Stomach smooth muscle (tissue), 2 donors: ENCODE measurements at regions not wholly inside any gene's neighbourhood (a gene's known extent, or its start where the extent isn't known, plus 50 kb on each side); places are given as distances from the start of the nearest gene placed in this dataset.

ENCODE experiments used
- H3K27ac ChIP-seq: one replicate; pipeline ENCODE4 v1.7.0; 2013; ENCODE audit warnings: mild to moderate bottlenecking, low read length, inconsistent platforms
- H3K27me3 ChIP-seq, 2 donors: one replicate each; pipeline ENCODE4 v1.7.0; 2013; ENCODE audit warnings: low read length in 2 of 2; ENCODE audit not compliant: insufficient read depth in 2 of 2, control insufficient read depth in 1 of 2
- H3K36me3 ChIP-seq, 2 donors: one replicate each; pipeline ENCODE4 v1.7.0; 2013; ENCODE audit warnings: low read length in 2 of 2; ENCODE audit not compliant: control insufficient read depth in 2 of 2, insufficient read depth in 2 of 2
- H3K4me1 ChIP-seq: one replicate; pipeline ENCODE4 v1.7.0; 2013; ENCODE audit warnings: low read length; ENCODE audit not compliant: control insufficient read depth, insufficient read depth
- H3K4me3 ChIP-seq, 2 donors: one replicate each; pipeline ENCODE4 v1.7.0; 2013; ENCODE audit warnings: low read length in 2 of 2
- H3K9ac ChIP-seq, 2 donors: one replicate each; pipeline ENCODE4 v1.7.0; 2013; ENCODE audit warnings: low read length in 2 of 2, mild to moderate bottlenecking in 1 of 2
- H3K9me3 ChIP-seq, 2 donors: one replicate each; pipeline ENCODE4 v1.7.0; 2013; ENCODE audit warnings: low read length in 2 of 2; ENCODE audit not compliant: control insufficient read depth in 2 of 2
- donor health status: healthy.
- donor health status: Pancreatic carcinoma.

DNA sequence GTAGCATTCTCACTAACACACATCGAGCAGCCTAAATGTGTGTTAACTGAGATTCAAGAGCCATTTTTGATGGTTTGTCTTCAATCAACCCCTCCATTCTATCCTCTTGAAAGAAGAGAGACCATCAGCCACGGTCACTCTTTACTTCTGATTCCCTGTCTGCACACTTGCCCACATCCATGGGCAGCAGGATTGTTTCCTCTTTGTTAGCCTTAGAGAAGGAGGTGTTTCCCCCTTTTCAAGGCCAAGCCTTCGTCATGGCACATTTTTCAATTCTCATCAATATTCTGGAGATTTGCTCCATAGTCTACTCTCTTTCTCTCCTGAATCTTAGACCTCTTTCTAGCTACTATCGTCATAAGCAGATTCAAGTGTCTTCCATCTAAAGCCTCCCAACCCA is 522.4 kb upstream of the NAALADL2 start:
- no peak overlapping the region for H3K27ac ChIP-seq
- H3K27me3 ChIP-seq = no peaks in the 10 kb centered on the region

DNA sequence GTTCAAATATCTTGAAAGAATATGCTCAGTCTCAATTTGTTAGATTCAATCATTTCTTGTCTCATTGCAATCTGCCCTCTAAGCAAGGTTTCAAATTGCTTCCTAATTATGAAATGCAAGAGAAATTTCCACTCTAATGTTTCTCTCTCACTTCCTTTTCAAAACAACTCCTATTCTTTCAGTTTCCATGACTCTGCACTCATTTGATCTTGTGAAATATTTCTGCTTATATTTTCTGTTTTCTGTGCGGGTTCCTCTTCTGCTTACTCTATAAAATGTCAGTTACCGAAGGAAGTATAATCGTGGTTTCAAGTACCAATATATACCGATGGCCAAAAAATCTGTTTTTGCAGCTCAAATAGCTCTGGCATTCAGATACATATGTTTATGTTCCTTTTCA is 521.9 kb upstream of the NAALADL2 start:
- Histone ChIP-seq H3K27ac (no peak overlapping the region), H3K4me1 (no peaks in the 10 kb centered on the region), H3K27me3 (no peaks in the 10 kb centered on the region), H3K9me3 (no peaks in the 10 kb centered on the region), H3K4me3 (no peak overlapping the region), H3K9ac (no peak overlapping the region), H3K36me3 (no peaks in the 10 kb centered on the region)

More for the DNA sequence above, 522.4 kb upstream of the NAALADL2 start:
- Histone ChIP-seq H3K9ac (no peak overlapping the region), H3K4me3 (no peak overlapping the region), H3K36me3 (no peaks in the 10 kb centered on the region), H3K9me3 (no peaks in the 10 kb centered on the region), H3K4me1 (no peaks in the 10 kb centered on the region)

DNA sequence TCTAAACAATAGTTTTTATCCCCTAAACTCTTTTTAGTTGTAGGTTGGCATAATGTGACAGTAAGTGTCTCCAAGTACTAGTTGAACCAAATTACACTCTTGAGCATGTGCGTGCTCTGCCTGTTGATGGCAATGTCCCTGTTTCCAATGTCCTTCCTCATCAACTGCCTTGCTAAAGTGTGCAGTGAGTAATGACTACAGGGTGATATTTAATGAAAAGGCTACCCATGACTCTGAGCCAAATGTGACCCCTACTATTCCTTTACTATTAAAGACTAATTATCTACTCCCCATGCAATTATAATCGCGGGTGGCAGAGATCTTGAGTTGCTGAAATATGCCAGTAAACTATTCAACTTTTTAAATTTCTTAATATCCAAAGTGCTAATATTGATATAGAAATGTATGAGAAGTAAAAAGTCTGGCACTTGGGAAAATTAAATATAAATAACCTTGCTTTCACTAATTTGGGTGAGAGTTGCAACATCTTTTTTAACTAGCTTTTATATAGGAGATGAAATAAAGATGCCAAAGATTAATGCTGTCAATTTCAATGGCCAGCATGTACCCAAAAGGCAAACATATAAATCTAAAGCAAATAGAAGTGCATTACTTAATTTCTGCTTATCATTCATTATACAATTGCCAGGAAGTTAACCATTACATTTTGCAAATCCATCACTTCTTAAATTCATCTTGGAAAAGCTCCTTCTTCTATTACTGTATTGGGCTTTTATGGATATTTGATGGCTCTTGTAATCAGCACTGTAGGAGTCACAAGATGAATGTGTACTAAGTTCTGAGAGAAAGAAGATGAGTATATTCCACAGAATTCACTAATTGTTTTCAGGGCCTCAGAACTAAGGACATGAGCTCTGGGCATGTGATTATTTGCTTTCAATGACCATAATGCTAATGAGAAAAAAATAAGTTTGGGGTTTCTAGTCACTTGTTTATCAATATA is 518.2 kb upstream of the NAALADL2 start:
- Histone ChIP-seq H3K27me3 (no peaks in the 10 kb centered on the region), H3K36me3 (no peaks in the 10 kb centered on the region), H3K4me3 (no peak overlapping the region), H3K4me1 (no peaks in the 10 kb centered on the region), H3K27ac (no peak overlapping the region), H3K9me3 (no peaks in the 10 kb centered on the region), H3K9ac (no peak overlapping the region)

DNA sequence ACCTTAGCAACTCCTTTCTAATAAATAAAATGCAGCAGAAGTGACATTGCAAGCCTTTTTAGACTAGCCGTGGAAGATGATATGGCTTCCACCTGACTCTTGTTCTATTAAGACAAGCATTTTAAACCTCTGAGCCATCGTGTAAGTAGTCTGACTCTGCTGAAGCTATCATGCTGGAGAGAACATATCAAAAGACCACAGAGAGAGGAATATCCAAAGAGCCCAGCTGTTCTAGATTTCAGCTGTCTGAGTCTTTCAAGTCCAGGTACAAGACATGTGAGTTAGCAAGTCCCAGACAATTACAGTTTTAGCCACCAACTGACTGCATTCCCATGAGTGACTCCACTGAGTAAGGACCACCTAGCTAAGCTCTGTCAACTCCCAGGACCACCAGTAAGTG is 517.0 kb upstream of the NAALADL2 start:
- no peaks in the 10 kb centered on the region for H3K4me1 ChIP-seq
- no peak overlapping the region for H3K9ac ChIP-seq
- no peak overlapping the region for H3K4me3 ChIP-seq
- H3K27ac ChIP-seq = no peak overlapping the region
- H3K9me3 ChIP-seq = no peaks in the 10 kb centered on the region
- no peaks in the 10 kb centered on the region for H3K36me3 ChIP-seq
- H3K27me3 ChIP-seq = no peaks in the 10 kb centered on the region

DNA sequence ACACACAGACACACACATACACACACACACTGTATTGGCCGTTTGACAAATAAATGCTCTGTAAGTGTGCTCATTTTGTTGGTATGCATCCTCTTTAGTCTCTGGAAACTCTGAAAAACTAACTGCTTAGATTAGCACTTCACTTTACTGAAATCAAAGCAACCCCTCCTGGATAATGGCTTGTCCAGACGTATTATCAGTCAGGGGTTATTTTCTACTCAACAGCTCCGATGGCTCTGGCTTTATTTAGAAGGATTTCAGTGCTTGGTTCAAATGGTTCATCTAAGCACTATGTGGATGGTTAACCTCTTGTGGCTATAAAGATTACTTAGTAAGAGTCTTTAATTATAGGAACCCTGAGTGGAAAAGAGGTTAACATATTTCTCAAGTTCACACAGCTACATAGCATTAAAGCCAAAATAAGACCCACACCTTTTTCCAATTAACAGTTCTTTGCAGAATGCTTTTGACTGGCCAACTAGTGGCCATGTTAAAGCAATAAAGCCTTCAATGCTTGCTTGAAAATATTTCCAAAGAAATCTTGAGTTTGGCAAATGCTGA is 516.1 kb upstream of the NAALADL2 start:
- H3K27me3 ChIP-seq = no peaks in the 10 kb centered on the region
- H3K27ac ChIP-seq = no peak overlapping the region
- H3K4me1 ChIP-seq = no peaks in the 10 kb centered on the region
- H3K36me3 ChIP-seq = no peaks in the 10 kb centered on the region
- H3K9me3 ChIP-seq = no peaks in the 10 kb centered on the region
- no peak overlapping the region for H3K4me3 ChIP-seq
- H3K9ac ChIP-seq = no peak overlapping the region

DNA sequence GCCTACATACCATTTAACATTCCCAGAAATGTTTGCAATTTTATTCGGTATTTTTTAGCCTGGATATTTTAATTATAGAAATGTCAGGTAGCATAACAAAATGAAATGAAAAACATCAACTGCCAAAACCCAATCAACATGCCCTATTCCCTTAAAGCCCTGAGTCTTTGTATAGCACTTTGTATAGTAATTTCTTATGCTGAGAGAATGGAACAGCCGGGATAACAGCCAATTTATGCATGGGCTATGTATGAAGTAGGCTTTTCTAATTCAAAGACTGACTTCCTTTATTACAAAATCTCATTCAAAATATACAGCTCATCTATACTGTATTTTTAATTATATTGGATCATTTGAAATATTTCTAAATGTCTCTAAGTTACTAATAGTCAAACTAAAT is 513.0 kb upstream of the NAALADL2 start:
- Histone ChIP-seq H3K4me1 (no peaks in the 10 kb centered on the region), H3K9me3 (no peaks in the 10 kb centered on the region), H3K36me3 (no peaks in the 10 kb centered on the region), H3K4me3 (no peak overlapping the region), H3K27ac (no peak overlapping the region), H3K9ac (no peak overlapping the region), H3K27me3 (no peaks in the 10 kb centered on the region)

DNA sequence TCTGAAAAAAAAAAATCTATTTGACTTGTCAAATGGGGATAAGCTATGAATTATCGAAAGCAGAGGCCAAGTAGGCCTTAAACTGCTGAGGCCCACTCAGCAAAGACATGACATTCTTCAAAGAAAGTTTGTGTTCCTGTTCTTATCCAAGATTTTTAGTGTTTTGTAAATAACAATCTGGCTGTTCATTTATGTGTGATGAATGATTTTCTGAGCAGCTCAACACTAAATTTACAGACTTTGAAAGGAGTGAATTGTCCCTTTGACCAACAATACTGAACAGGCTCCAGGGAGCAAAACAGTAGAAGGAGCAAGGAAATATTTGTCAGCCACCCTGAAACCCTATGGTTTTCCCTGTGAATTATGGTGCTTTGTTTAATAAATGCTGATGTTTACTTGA is 512.6 kb upstream of the NAALADL2 start:
- no peaks in the 10 kb centered on the region for H3K27me3 ChIP-seq
- H3K27ac ChIP-seq = no peak overlapping the region
- H3K4me3 ChIP-seq = no peak overlapping the region

DNA sequence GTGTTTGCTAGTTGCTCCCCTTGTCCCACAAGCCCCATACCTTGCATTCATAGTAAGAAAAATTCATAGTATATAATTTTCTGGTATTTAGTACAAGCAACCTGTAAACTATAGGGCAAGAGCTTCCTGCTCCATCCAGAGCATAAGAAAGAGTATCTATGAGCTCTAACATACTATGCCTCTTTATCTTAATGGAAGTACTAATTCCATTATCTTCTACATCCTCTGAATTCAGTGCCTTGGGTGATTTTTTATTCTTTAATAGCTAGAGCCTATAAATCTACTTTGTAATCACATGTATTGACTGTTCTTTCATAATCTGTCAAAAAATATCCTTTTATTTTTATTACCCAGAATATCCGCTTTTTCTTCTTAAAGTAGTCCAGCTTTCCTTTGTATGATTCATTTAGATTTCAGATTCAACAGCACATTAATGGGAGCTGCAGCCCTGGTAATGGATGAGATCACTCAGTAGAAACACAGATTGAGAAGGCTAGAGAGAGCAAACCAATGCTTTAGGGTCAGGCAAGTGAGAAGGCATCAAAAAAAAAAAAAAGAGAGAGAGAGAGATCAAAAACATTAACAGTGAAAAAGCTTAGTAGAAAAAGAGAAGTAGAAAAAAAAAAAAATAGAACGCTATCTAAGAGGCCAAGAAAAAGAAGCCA is 511.5 kb upstream of the NAALADL2 start:
- no peak overlapping the region for H3K27ac ChIP-seq

More for the DNA sequence above, 512.6 kb upstream of the NAALADL2 start:
- no peaks in the 10 kb centered on the region for H3K4me1 ChIP-seq
- no peak overlapping the region for H3K9ac ChIP-seq
- peaks cover 0 to under 1% of the 10 kb centered on the region in 2 donors for H3K9me3 ChIP-seq
- H3K36me3 ChIP-seq = no peaks in the 10 kb centered on the region

DNA sequence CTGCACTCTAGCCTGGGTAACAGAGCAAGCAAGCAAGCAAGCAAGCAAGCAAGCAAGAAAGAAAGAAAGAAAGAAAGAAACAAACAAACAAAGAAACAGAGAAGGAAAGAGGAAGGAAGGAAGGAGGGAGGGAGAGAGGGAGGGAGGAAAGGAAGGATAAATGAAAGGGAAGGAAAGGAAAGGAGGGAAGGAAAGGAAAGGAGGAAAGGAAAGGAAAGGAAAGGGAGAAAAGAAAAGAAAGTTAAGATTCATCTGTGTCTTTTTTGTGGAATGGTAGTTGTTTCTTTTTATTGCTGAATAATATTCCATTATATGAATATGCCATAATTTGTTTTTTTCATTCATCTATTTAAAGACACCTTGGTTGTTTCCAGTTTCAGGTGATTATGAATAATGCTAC is 506.9 kb upstream of the NAALADL2 start:
- H3K27ac ChIP-seq = no peak overlapping the region
- no peak overlapping the region for H3K9ac ChIP-seq
- H3K4me1 ChIP-seq = no peaks in the 10 kb centered on the region
- no peak overlapping the region for H3K4me3 ChIP-seq
- H3K27me3 ChIP-seq = no peaks in the 10 kb centered on the region
- peaks cover 0 to 3% of the 10 kb centered on the region in 2 donors for H3K9me3 ChIP-seq
- no peaks in the 10 kb centered on the region for H3K36me3 ChIP-seq

More for the DNA sequence above, 511.5 kb upstream of the NAALADL2 start:
- no peaks in the 10 kb centered on the region for H3K4me1 ChIP-seq
- H3K36me3 ChIP-seq = no peaks in the 10 kb centered on the region
- H3K27me3 ChIP-seq = no peaks in the 10 kb centered on the region
- no peak overlapping the region for H3K9ac ChIP-seq
- H3K9me3 ChIP-seq = peaks cover 0 to 3% of the 10 kb centered on the region in 2 donors
- no peak overlapping the region for H3K4me3 ChIP-seq

DNA sequence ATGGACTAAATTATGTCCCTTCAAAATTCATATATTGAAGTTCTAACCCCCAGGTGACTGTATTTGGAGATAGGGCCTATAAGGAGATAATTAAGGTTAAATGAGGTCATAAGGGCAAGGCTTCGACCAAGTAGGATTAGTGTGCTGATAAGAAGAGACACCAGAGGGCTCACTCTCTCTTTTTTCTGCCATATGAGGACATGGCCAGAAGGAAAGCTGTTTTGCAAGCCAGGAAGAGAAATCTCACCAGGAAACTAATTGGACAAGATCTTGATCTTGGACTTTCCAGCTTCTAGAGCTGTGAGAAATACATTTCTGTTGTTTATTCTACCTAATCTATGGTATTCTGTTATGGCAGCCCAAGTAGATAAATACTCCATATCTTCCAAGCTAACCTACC is 503.6 kb upstream of the NAALADL2 start:
- Histone ChIP-seq H3K4me3 (no peak overlapping the region), H3K27me3 (no peaks in the 10 kb centered on the region), H3K9ac (no peak overlapping the region), H3K36me3 (no peaks in the 10 kb centered on the region), H3K27ac (no peak overlapping the region), H3K4me1 (no peaks in the 10 kb centered on the region), H3K9me3 (peaks cover 0 to 3% of the 10 kb centered on the region in 2 donors)
